AG04449 (cell line): ENCODE measurements at regions not wholly inside any gene's neighbourhood (a gene's known extent, or its start where the extent isn't known, plus 50 kb on each side); places are given as distances from the start of the nearest gene placed in this dataset.

ENCODE experiments used
- CTCF ChIA-PET: fragments of 350-600 bp; formaldehyde crosslinking; extraction: SDS; loops from one replicate; lab custom pipeline; 2021; ENCODE audit warnings: antibody characterized with exemption; lab: Yijun Ruan, JAX
- POLR2A ChIA-PET: fragments of 400-600, 350-600 bp; formaldehyde crosslinking; extraction: SDS; loops from one replicate; lab custom pipeline; 2020; ENCODE audit warnings: antibody characterized with exemption, inconsistent platforms; lab: Yijun Ruan, JAX
- DNase-seq: peaks from one replicate; pipeline ENCODE4 v3.0.0-alpha.2; 2010; ENCODE audit warnings: low read depth, low spot score
- H3K4me3 ChIP-seq: 2 replicates; pipeline ENCODE4 v1.5.1; 2011; ENCODE audit warnings: low read depth, mild to moderate bottlenecking, control low read depth, low read length
- TF ChIP-seq, protein P1 (sequence below): IDR thresholded peaks from one replicate; pipeline ENCODE4 v1.5.1; 2011; ENCODE audit warnings: mild to moderate bottlenecking, moderate library complexity, low read length, control low read depth, inconsistent platforms; ENCODE audit not compliant: insufficient read depth; ENCODE audit errors: missing control alignments

DNA sequence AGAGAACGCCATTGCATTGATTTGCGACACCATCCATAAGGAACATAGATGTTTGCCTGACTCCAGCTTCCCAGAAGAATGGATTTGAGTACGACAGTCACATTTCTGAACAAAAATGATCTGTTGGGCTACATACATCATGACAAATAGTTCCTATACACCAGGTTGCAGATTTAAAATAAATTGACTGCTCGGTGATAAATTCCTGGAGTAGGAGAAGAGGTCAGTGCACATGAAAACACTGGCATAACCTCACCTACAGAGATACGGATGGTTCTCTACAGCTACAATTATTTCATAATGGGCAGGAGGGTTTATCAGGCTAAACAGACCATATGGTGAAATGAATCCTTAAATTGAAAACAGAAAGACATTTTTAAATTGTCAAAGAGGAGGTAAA lies 316.5 kb upstream of the ADARB2 start:
- DNase-seq, result no peak
- POLR2A ChIA-PET, result no interaction called here

GRCh38 chr10:2051108-2051507 lies 313.8 kb upstream of the ADARB2 start:
- ChIA-PET POLR2A (no interaction called here), CTCF (no interaction called here)
- no peak for DNase-seq
- no peak overlapping the region for H3K4me3 ChIP-seq
- TF ChIP-seq, protein P1, sequence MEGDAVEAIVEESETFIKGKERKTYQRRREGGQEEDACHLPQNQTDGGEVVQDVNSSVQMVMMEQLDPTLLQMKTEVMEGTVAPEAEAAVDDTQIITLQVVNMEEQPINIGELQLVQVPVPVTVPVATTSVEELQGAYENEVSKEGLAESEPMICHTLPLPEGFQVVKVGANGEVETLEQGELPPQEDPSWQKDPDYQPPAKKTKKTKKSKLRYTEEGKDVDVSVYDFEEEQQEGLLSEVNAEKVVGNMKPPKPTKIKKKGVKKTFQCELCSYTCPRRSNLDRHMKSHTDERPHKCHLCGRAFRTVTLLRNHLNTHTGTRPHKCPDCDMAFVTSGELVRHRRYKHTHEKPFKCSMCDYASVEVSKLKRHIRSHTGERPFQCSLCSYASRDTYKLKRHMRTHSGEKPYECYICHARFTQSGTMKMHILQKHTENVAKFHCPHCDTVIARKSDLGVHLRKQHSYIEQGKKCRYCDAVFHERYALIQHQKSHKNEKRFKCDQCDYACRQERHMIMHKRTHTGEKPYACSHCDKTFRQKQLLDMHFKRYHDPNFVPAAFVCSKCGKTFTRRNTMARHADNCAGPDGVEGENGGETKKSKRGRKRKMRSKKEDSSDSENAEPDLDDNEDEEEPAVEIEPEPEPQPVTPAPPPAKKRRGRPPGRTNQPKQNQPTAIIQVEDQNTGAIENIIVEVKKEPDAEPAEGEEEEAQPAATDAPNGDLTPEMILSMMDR, result no peak

More for the DNA sequence above, 316.5 kb upstream of the ADARB2 start:
- CTCF ChIA-PET, result no interaction called here
- no peak overlapping the region for H3K4me3 ChIP-seq
- TF ChIP-seq, protein P1, result no peak

DNA sequence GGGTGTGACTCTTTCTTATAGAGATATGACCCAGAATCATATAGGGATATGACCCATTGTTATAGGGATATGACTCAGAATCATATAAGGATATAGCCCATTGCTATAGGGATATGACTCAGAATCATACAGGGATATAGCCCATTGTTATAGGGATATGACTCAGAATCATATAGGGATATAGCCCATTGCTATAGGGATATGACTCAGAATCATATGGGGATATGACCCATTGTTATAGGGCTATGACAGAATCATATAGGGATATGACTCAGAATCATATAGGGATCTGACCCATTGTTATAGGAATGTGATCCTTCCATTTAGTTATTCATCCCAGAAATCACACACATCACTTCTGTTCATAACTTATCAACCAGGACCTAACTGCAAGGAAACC lies 312.2 kb upstream of the ADARB2 start:
- ChIA-PET POLR2A (no interaction called here), CTCF (no interaction called here)
- H3K4me3 ChIP-seq, result no peak overlapping the region
- TF ChIP-seq, protein P1, result no peak
- DNase-seq, result no peak

DNA sequence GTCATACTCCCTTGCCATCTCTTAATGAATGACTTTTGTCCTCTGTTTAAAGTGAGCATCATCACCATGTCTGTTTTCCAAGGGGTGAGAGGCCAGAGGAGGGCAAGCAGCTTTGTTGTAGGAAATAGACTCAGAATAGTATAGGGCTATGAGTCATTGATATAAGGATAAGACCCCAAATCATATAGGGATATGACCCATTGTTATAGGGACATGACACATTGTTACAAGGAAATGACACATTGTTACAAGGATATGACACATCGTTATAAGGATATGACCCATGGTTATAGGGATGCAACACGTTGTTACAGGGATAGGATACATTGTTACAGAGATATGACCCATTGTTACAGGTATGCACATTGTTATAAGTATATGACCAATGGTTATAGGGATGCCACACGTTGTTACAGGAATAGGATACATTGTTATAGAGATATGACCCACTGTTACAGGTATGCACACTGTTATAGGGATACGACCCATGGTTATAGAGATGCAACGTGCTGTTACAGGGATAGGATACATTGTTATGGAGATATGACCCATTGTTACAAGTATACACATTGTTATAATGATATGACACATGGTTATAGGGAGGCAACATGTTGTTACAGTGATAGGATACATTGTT lies 311.1 kb upstream of the ADARB2 start:
- ChIA-PET POLR2A (no interaction called here), CTCF (no interaction called here)
- H3K4me3 ChIP-seq, result no peak overlapping the region
- TF ChIP-seq, protein P1, result no peak
- no peak for DNase-seq

- TF ChIP-seq, protein P1, result no peak
- POLR2A ChIA-PET, result no interaction called here
- H3K4me3 ChIP-seq, result no peak overlapping the region
- DNase-seq, result no peak
- CTCF ChIA-PET, result no interaction called here
Observed at GRCh38 chr10:2047679-2048078, 310.4 kb upstream of the ADARB2 start.

- ChIA-PET CTCF (no interaction called here), POLR2A (no interaction called here)
- TF ChIP-seq, protein P1, result no peak
- no peak overlapping the region for H3K4me3 ChIP-seq
- DNase-seq, result no peak
Observed at GRCh38 chr10:2043379-2043778, 306.1 kb upstream of the ADARB2 start.
